ENCODE measurements at regions not wholly inside any gene's neighbourhood (a gene's known extent, or its start where the extent isn't known, plus 50 kb on each side); places are given as distances from the start of the nearest gene placed in this dataset.
A peak's percentile ranks its signal among the peaks of the same experiment; 100 is the strongest.

- Histone ChIP-seq H3K36me3 (ENCODE audit: control insufficient read depth in 2 of 3, insufficient read depth in 3 of 3, low read length in 3 of 3) (no peaks in the 10 kb centered on the region), H3K4me1 (ENCODE audit: control insufficient read depth in 2 of 3, insufficient read depth in 2 of 3, low read depth in 1 of 3, low read length in 3 of 3) (peaks cover 0 to 16% (median 10%) of the 10 kb centered on the region in 3 donors), H3K27me3 (ENCODE audit: control insufficient read depth, insufficient read depth, low read length) (no peaks in the 10 kb centered on the region), H3K4me3 (ENCODE audit: low read length in 3 of 3) (no peak overlapping the region), H3K9me3 (ENCODE audit: control insufficient read depth in 2 of 3, insufficient read depth in 1 of 3, low read length in 3 of 3) (no peaks in the 10 kb centered on the region), H3K9ac (ENCODE audit: low read length in 3 of 3) (no peak overlapping the region), H3K27ac (ENCODE audit: low read depth in 2 of 2, low read length in 2 of 2) (peak overlapping the region in 1 of 2 donors; percentile 40)
- DNase-seq (peak in 2 of 5 donors; percentile 32 to 73), FAIRE-seq (no peak)
- intact Hi-C loops (cut with DNase I) = no loop called here
- TF ChIP-seq CTCF (IDR thresholded peaks at IDR 0.05; ENCODE audit: borderline replicate concordance, extremely low read depth, insufficient read depth) = no peak
These were observed 228.4 kb downstream of the ARHGAP12 start for GRCh38 chr10:31700181-31700611.

GRCh38 chr10:31698181-31698830 is 230.3 kb downstream of the ARHGAP12 start:
- intact Hi-C loops (cut with DNase I) = no loop called here
- TF ChIP-seq CTCF (IDR thresholded peaks at IDR 0.05; ENCODE audit: borderline replicate concordance, extremely low read depth, insufficient read depth) = no peak
- Histone ChIP-seq H3K9me3 (ENCODE audit: control insufficient read depth in 2 of 3, insufficient read depth in 1 of 3, low read length in 3 of 3) (no peaks in the 10 kb centered on the region), H3K27me3 (ENCODE audit: control insufficient read depth, insufficient read depth, low read length) (no peaks in the 10 kb centered on the region), H3K4me1 (ENCODE audit: control insufficient read depth in 2 of 3, insufficient read depth in 2 of 3, low read depth in 1 of 3, low read length in 3 of 3) (peaks cover 0 to 20% (median 17%) of the 10 kb centered on the region in 3 donors), H3K9ac (ENCODE audit: low read length in 3 of 3) (peak overlapping the region in 1 of 3 donors; percentile 60), H3K36me3 (ENCODE audit: control insufficient read depth in 2 of 3, insufficient read depth in 3 of 3, low read length in 3 of 3) (no peaks in the 10 kb centered on the region), H3K4me3 (ENCODE audit: low read length in 3 of 3) (no peak overlapping the region), H3K27ac (ENCODE audit: low read depth in 2 of 2, low read length in 2 of 2) (peak overlapping the region; percentile 69 to 85)
- DNase-seq (peak in 1 of 5 donors; percentile 20), FAIRE-seq (no peak)

GRCh38 chr10:31697271-31698180 is 231.1 kb downstream of the ARHGAP12 start:
- Histone ChIP-seq H3K9me3 (ENCODE audit: control insufficient read depth in 2 of 3, insufficient read depth in 1 of 3, low read length in 3 of 3) (no peaks in the 10 kb centered on the region), H3K27me3 (ENCODE audit: control insufficient read depth, insufficient read depth, low read length) (no peaks in the 10 kb centered on the region), H3K36me3 (ENCODE audit: control insufficient read depth in 2 of 3, insufficient read depth in 3 of 3, low read length in 3 of 3) (no peaks in the 10 kb centered on the region), H3K9ac (ENCODE audit: low read length in 3 of 3) (peak overlapping the region in 1 of 3 donors; percentile 67), H3K27ac (ENCODE audit: low read depth in 2 of 2, low read length in 2 of 2) (peak overlapping the region; percentile 83 to 85), H3K4me1 (ENCODE audit: control insufficient read depth in 2 of 3, insufficient read depth in 2 of 3, low read depth in 1 of 3, low read length in 3 of 3) (peaks cover 0 to 20% (median 17%) of the 10 kb centered on the region in 3 donors), H3K4me3 (ENCODE audit: low read length in 3 of 3) (peak overlapping the region in 1 of 3 donors; percentile 19)
- intact Hi-C loops (cut with DNase I) = no loop called here
- FAIRE-seq (no peak), DNase-seq (peak in 3 of 5 donors; percentile 53 to 90 (median 80))
- TF ChIP-seq CTCF (IDR thresholded peaks at IDR 0.05; ENCODE audit: borderline replicate concordance, extremely low read depth, insufficient read depth) = no peak
